PC-9 (cell line): ENCODE measurements at regions not wholly inside any gene's neighbourhood (a gene's known extent, or its start where the extent isn't known, plus 50 kb on each side); places are given as distances from the start of the nearest gene placed in this dataset.

ENCODE experiments used
- EZH2 ChIP-seq: fragments of 200-600 bp; sonication (generic); IDR thresholded peaks from 2 replicates; pipeline ENCODE4 v1.8.0; 2017; ENCODE audit warnings: antibody characterized with exemption, low read depth
- TF ChIP-seq, protein P1 (sequence below): fragments of 200-600 bp; sonication (generic); conservative IDR thresholded peaks from 2 replicates; pipeline ENCODE4 v1.6.1; 2017; ENCODE audit warnings: mixed run types, antibody characterized with exemption, mild to moderate bottlenecking, moderate library complexity

DNA sequence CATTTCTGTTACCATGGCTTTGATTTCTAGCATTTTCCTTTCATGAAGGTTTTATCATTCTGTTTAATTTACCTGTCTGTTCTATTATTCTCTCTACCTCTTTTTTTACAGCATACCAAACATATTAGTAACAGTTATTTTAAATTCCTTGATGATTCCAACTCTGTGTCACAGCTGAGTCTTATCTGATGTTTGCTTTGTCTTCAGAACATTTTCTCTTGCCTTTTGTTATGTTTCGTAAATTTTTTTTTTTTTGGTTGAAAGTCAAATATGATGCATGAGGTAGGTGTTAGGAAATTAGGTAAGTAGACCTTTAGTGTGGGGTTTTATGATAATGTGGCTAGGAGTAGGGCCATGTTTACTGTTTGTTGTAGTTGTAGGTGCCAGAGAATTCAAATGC, 496.4 kb downstream of the FOXG1 start:
- TF ChIP-seq, protein P1, sequence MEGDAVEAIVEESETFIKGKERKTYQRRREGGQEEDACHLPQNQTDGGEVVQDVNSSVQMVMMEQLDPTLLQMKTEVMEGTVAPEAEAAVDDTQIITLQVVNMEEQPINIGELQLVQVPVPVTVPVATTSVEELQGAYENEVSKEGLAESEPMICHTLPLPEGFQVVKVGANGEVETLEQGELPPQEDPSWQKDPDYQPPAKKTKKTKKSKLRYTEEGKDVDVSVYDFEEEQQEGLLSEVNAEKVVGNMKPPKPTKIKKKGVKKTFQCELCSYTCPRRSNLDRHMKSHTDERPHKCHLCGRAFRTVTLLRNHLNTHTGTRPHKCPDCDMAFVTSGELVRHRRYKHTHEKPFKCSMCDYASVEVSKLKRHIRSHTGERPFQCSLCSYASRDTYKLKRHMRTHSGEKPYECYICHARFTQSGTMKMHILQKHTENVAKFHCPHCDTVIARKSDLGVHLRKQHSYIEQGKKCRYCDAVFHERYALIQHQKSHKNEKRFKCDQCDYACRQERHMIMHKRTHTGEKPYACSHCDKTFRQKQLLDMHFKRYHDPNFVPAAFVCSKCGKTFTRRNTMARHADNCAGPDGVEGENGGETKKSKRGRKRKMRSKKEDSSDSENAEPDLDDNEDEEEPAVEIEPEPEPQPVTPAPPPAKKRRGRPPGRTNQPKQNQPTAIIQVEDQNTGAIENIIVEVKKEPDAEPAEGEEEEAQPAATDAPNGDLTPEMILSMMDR = no peak
- no peak for TF ChIP-seq EZH2
